ENCODE measurements at regions not wholly inside any gene's neighbourhood (a gene's known extent, or its start where the extent isn't known, plus 50 kb on each side); places are given as distances from the start of the nearest gene placed in this dataset.

GRCh38 chr20:11406877-11407276 is 510.8 kb upstream of the BTBD3 start:
- Histone ChIP-seq H4K20me1 (ENCODE audit: insufficient read depth, low read length) (no peaks in the 10 kb centered on the region), H3K56ac (ENCODE audit: extremely low read depth, insufficient read depth, low read length) (no peak overlapping the region), H3K4ac (ENCODE audit: low read depth, low read length) (no peak overlapping the region), H2BK120ac (ENCODE audit: low read depth, low read length) (no peak overlapping the region), H3K9me1 (ENCODE audit: insufficient read depth, low read length) (no peaks in the 10 kb centered on the region), H3K4me3 (ENCODE audit: insufficient read depth, low read depth, low read length) (no peak overlapping the region), H4K91ac (ENCODE audit: insufficient read depth, low read depth, low read length) (no peak overlapping the region), H3K36me3 (ENCODE audit: control insufficient read depth, insufficient read depth, low read length) (no peaks in the 10 kb centered on the region), H2AFZ (replicated peaks; ENCODE audit: low read length, poor library complexity) (peak overlapping the region; percentile 5), H2AK5ac (ENCODE audit: low read depth, low read length) (no peak overlapping the region), H4K8ac (ENCODE audit: low read depth in 2 of 2, low read length in 2 of 2) (no peak overlapping the region), H2AK9ac (replicated peaks; ENCODE audit: low read depth, low read length, poor library complexity) (peak overlapping the region; percentile 44), H3K27ac (ENCODE audit: insufficient read depth, low read length) (no peak overlapping the region), H3K27me3 (ENCODE audit: control insufficient read depth, insufficient read depth, low read length) (no peaks in the 10 kb centered on the region), H2BK20ac (ENCODE audit: low read depth, low read length) (no peak overlapping the region), H3K4me2 (ENCODE audit: low read depth, low read length) (no peak overlapping the region), H3K4me1 (ENCODE audit: control insufficient read depth, insufficient read depth, low read length) (no peaks in the 10 kb centered on the region), H2BK15ac (ENCODE audit: low read depth, low read length) (no peak overlapping the region), H2BK5ac (ENCODE audit: low read depth, low read length, poor library complexity, severe bottlenecking) (no peak overlapping the region), H3K23ac (ENCODE audit: low read depth, low read length) (no peak overlapping the region), H4K5ac (ENCODE audit: low read depth, low read length) (no peak overlapping the region), H3K9ac (ENCODE audit: low read depth, low read length) (no peak overlapping the region), H3K14ac (replicated peaks; ENCODE audit: low read depth, low read length) (no peak overlapping the region), H3K79me1 (ENCODE audit: low read depth in 1 of 2, low read length in 2 of 2) (no peaks in the 10 kb centered on the region), H3K9me3 (ENCODE audit: control insufficient read depth, insufficient read depth, low read length) (no peaks in the 10 kb centered on the region), H3K18ac (ENCODE audit: low read depth, low read length) (no peak overlapping the region)
- ChIA-PET POLR2A (ENCODE audit: unreplicated experiment) (no interaction called here), CTCF (no interaction called here)
- intact Hi-C loops (cut with micrococcal nuclease) (no loop called here), in situ Hi-C loops (cut with MboI; ENCODE audit: low sequenced_read_pairs) (no loop called here), dilution Hi-C loops (cut with HindIII; ENCODE audit: low sequenced_read_pairs, unreplicated experiment) (no loop called here)
- ATAC-seq (ENCODE audit: low read depth) (no peak), DNase-seq (no peak)
- TF ChIP-seq FOS (IDR thresholded peaks at IDR 0.05; ENCODE audit: low read depth, low read length) = no peak
- TF ChIP-seq MAZ (IDR thresholded peaks at IDR 0.05; ENCODE audit: borderline replicate concordance, low read depth, low read length) = no peak
- WGBS, 2 experiments (ENCODE audit: extremely low coverage in 2 of 2, insufficient read length in 1 of 2) = no CpG with 5 or more reads among the region's 6 CpGs
- no TSS peak for BruUV-seq (replicated peaks)
